ENCODE measurements at regions not wholly inside any gene's neighbourhood (a gene's known extent, or its start where the extent isn't known, plus 50 kb on each side); places are given as distances from the start of the nearest gene placed in this dataset.

GRCh38 chr13:100853434-100853833 is 178.8 kb upstream of the TMTC4 start:
- H3K27ac Mint-ChIP-seq, result no peak overlapping the region
- no peaks in the 10 kb centered on the region for H3K4me1 Mint-ChIP-seq
- no peak overlapping the region for H3K4me3 Mint-ChIP-seq
- H3K9me3 Mint-ChIP-seq, result peaks cover 2% of the 10 kb centered on the region
- no peaks in the 10 kb centered on the region for H3K27me3 Mint-ChIP-seq
- no peak for DNase-seq
- no peaks in the 10 kb centered on the region for H3K36me3 Mint-ChIP-seq

DNA sequence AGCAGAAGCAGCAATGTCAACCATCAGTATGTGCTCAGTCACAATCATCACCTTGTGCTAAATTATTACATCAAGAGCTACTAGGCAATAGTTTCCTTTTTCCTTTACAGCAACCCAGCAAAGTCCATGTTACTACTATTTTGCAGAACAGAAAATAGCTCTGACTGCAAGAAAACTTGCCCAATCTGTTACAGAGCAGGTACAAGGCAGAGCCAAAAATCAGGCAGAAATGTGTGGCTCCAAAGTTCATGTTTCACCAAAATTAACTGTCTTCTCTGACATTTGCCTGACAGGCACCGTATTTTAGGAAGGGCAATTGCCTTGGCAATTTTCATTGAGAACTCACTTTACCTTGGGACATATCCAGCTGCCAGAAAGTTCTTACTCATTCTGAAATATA is 177.6 kb upstream of the TMTC4 start:
- DNase-seq, result no peak
- H3K4me3 Mint-ChIP-seq, result no peak overlapping the region
- H3K4me1 Mint-ChIP-seq, result no peaks in the 10 kb centered on the region
- H3K9me3 Mint-ChIP-seq, result peaks cover 2% of the 10 kb centered on the region
- H3K27ac Mint-ChIP-seq, result no peak overlapping the region
- no peaks in the 10 kb centered on the region for H3K36me3 Mint-ChIP-seq
- no peaks in the 10 kb centered on the region for H3K27me3 Mint-ChIP-seq

DNA sequence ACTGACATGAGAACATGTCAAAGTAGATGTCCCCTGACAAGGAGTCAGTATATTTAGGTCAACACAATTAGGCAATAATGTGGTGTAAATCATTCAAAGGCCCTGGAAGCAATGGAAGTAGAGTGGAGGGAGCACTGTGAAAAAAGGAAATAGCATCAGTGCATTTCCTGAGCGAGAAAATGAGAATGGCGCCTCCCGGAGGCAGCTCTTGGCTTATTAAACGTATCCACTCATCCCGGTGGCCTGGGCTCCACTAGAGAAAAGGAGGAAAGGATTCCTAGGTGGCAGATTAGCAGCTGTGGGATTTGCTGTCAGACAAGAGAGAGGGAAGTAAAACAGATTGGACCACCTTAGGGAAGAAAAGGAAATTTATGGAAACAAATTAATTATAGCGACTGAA is 173.7 kb upstream of the TMTC4 start:
- DNase-seq, result no peak
- H3K9me3 Mint-ChIP-seq, result peaks cover 2% of the 10 kb centered on the region
- H3K27me3 Mint-ChIP-seq, result peaks cover 2% of the 10 kb centered on the region
- H3K4me3 Mint-ChIP-seq, result no peak overlapping the region
- no peaks in the 10 kb centered on the region for H3K4me1 Mint-ChIP-seq
- H3K27ac Mint-ChIP-seq, result no peak overlapping the region
- no peaks in the 10 kb centered on the region for H3K36me3 Mint-ChIP-seq

DNA sequence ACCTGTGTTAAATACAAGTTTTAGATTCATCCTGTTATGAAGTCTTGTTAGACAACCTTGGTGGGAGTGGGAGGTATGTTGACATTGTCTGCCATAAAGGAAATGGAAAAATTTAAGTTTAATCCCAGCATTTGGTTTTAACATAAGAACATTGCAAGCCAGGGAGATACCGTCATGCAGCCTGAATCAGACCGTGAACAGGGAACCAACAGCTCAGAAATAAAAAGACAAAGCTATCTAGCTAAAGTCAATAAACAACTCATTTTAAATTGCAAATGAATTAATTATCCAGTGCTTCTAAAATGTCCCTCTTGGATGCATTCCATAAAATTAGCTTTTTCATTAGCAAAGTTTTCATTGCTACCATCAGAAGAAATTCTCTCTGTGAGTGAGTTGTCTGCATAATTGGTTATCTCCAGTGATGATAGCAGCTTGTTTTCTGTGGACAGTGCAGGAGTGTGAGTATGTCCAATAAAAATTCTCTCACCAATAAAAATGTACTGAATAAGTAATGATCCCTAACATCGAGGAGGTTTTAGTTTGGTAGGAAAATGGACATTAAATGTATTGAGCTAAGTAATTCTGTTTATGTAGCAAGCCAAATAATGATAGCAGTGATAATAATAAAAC is 170.6 kb upstream of the TMTC4 start:
- H3K27me3 Mint-ChIP-seq, result peaks cover 5% of the 10 kb centered on the region
- H3K27ac Mint-ChIP-seq, result no peak overlapping the region
- no peak overlapping the region for H3K4me3 Mint-ChIP-seq
- no peak for DNase-seq
- no peaks in the 10 kb centered on the region for H3K36me3 Mint-ChIP-seq
- H3K4me1 Mint-ChIP-seq, result no peaks in the 10 kb centered on the region
- H3K9me3 Mint-ChIP-seq, result peaks cover 2% of the 10 kb centered on the region

DNA sequence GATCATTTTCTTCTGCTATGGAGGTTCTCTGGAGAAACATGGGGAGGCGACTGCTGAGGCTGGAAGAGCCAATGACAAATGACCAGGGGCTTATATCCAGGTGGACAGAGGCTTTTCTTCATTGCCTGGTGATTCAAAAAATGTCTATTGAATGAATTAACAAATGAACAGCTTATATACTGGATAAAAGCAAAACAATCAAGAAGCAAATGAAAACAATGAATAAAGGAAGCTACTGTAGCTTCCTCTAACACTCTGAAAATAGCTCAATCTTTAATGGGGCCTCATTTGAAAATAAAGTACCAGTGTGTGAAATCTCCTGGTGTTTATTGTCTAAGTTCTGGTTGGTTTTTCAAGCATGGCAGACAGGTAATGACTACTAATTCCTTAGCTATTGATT is 167.5 kb upstream of the TMTC4 start:
- no peaks in the 10 kb centered on the region for H3K36me3 Mint-ChIP-seq
- no peak overlapping the region for H3K4me3 Mint-ChIP-seq
- no peaks in the 10 kb centered on the region for H3K9me3 Mint-ChIP-seq
- peaks cover 5% of the 10 kb centered on the region for H3K27me3 Mint-ChIP-seq
- no peak for DNase-seq
- no peaks in the 10 kb centered on the region for H3K4me1 Mint-ChIP-seq
- no peak overlapping the region for H3K27ac Mint-ChIP-seq

- Mint-ChIP-seq H3K27ac (no peak overlapping the region), H3K4me3 (no peak overlapping the region), H3K9me3 (no peaks in the 10 kb centered on the region), H3K4me1 (no peaks in the 10 kb centered on the region), H3K27me3 (peaks cover 4% of the 10 kb centered on the region), H3K36me3 (no peaks in the 10 kb centered on the region)
- no peak for DNase-seq
These were observed 163.8 kb upstream of the TMTC4 start for GRCh38 chr13:100838387-100838786.

GRCh38 chr13:100837631-100838030 is 163.0 kb upstream of the TMTC4 start:
- no peak for DNase-seq
- no peaks in the 10 kb centered on the region for H3K36me3 Mint-ChIP-seq
- H3K9me3 Mint-ChIP-seq, result no peaks in the 10 kb centered on the region
- H3K4me3 Mint-ChIP-seq, result no peak overlapping the region
- H3K27me3 Mint-ChIP-seq, result no peaks in the 10 kb centered on the region
- H3K27ac Mint-ChIP-seq, result no peak overlapping the region
- no peaks in the 10 kb centered on the region for H3K4me1 Mint-ChIP-seq

GRCh38 chr13:100836711-100837110 is 162.1 kb upstream of the TMTC4 start:
- Mint-ChIP-seq H3K27me3 (no peaks in the 10 kb centered on the region), H3K36me3 (no peaks in the 10 kb centered on the region), H3K27ac (no peak overlapping the region), H3K4me3 (no peak overlapping the region), H3K9me3 (peaks cover 3% of the 10 kb centered on the region), H3K4me1 (no peaks in the 10 kb centered on the region)
- no peak for DNase-seq

DNA sequence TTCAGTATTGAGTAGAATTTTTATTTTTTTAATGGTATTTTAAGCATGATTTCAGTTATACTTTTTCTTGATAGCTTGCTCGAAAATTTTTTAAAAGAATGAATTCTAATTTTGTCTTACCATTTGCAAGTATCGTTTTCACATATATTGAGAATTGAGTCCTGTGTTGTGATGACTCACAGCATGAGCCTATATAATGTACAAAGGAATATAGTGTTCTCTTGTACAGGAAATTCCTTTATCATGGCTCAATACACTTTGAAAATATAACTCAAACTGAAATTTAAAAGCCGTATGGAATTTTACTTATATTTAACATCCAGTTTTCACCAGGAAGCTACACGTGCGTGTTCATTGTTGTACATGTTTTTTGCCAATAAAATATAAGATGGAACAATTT is 161.1 kb upstream of the TMTC4 start:
- Mint-ChIP-seq H3K27me3 (no peaks in the 10 kb centered on the region), H3K9me3 (peaks cover 3% of the 10 kb centered on the region), H3K4me1 (no peaks in the 10 kb centered on the region), H3K27ac (no peak overlapping the region), H3K36me3 (no peaks in the 10 kb centered on the region), H3K4me3 (no peak overlapping the region)
- DNase-seq, result no peak

DNA sequence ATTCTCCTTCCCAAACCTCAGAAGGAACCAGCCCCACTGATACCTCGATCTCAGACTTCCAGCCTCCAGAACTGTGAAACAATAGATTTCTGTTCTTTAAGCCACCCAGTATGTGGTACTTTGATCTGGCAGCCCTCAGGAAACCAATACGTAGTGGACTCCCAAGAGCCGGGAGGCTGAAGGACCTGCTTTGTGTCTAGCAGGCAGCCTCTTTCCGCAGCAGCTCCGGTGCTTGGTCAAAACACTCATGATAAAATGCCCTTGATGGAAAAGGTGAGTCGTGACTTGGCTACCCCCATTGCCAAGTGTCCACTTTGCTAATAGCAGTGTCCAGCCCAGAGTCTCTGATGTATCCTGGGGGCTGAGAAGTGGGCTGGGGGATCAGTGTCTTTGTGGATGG is 158.8 kb upstream of the TMTC4 start:
- H3K4me1 Mint-ChIP-seq, result no peaks in the 10 kb centered on the region
- no peaks in the 10 kb centered on the region for H3K36me3 Mint-ChIP-seq
- no peak for DNase-seq
- peaks cover 7% of the 10 kb centered on the region for H3K27me3 Mint-ChIP-seq
- H3K9me3 Mint-ChIP-seq, result peaks cover 4% of the 10 kb centered on the region
- H3K4me3 Mint-ChIP-seq, result no peak overlapping the region
- H3K27ac Mint-ChIP-seq, result no peak overlapping the region

DNA sequence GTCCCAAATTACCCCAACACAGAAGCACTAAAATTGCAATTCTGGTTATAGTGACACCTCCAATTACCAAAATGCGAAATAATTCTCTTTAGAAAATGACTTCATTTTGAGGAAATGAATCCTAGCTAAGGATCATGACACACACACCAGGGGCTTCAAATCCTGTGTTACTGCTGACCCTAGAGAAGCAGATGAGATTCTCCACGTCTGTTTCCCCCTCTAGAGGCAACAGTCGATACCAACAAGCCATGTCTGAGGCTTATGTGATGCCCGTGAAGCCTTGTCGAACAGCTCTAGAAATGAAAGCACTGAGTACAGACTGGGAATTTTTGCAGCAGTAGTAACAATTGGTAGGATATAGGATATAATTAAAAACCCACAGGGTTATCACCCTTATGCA is 153.6 kb upstream of the TMTC4 start:
- peaks cover 9% of the 10 kb centered on the region for H3K27me3 Mint-ChIP-seq
- peaks cover 4% of the 10 kb centered on the region for H3K9me3 Mint-ChIP-seq
- no peak overlapping the region for H3K27ac Mint-ChIP-seq
- H3K4me1 Mint-ChIP-seq, result no peaks in the 10 kb centered on the region
- H3K36me3 Mint-ChIP-seq, result no peaks in the 10 kb centered on the region
- no peak for DNase-seq
- no peak overlapping the region for H3K4me3 Mint-ChIP-seq

- H3K4me1 Mint-ChIP-seq, result no peaks in the 10 kb centered on the region
- no peak overlapping the region for H3K4me3 Mint-ChIP-seq
- H3K27ac Mint-ChIP-seq, result no peak overlapping the region
- peaks cover 11% of the 10 kb centered on the region for H3K27me3 Mint-ChIP-seq
- peaks cover 4% of the 10 kb centered on the region for H3K9me3 Mint-ChIP-seq
- no peaks in the 10 kb centered on the region for H3K36me3 Mint-ChIP-seq
- DNase-seq, result no peak
These were observed 153.0 kb upstream of the TMTC4 start for GRCh38 chr13:100827489-100828176.

DNA sequence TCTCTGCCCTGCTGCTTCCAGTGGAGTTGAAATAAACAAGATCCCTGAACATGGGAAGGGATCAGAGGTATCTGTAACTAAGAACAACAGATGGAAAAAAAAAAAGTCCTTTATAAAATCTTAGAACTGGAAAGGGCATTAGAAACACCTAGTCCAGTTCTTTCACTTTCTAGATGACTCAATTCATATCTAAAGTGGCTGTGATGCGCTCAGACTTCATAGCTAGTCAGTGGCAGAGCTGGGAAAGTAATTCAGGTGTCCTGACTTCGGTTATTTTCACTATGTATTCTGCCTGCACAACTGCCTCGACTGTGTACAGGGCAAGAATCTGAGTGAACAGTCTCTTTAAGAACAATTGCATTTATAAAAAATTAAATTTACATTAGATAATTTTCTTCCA is 151.8 kb upstream of the TMTC4 start:
- peaks cover 2% of the 10 kb centered on the region for H3K9me3 Mint-ChIP-seq
- H3K36me3 Mint-ChIP-seq, result no peaks in the 10 kb centered on the region
- DNase-seq, result no peak
- no peak overlapping the region for H3K27ac Mint-ChIP-seq
- H3K27me3 Mint-ChIP-seq, result peaks cover 16% of the 10 kb centered on the region
- H3K4me3 Mint-ChIP-seq, result no peak overlapping the region
- no peaks in the 10 kb centered on the region for H3K4me1 Mint-ChIP-seq

- no peak overlapping the region for H3K4me3 Mint-ChIP-seq
- H3K36me3 Mint-ChIP-seq, result no peaks in the 10 kb centered on the region
- H3K9me3 Mint-ChIP-seq, result peaks cover 2% of the 10 kb centered on the region
- no peak overlapping the region for H3K27ac Mint-ChIP-seq
- peaks cover 16% of the 10 kb centered on the region for H3K27me3 Mint-ChIP-seq
- DNase-seq, result no peak
- no peaks in the 10 kb centered on the region for H3K4me1 Mint-ChIP-seq
These were observed 151.0 kb upstream of the TMTC4 start for GRCh38 chr13:100825557-100825956.

DNA sequence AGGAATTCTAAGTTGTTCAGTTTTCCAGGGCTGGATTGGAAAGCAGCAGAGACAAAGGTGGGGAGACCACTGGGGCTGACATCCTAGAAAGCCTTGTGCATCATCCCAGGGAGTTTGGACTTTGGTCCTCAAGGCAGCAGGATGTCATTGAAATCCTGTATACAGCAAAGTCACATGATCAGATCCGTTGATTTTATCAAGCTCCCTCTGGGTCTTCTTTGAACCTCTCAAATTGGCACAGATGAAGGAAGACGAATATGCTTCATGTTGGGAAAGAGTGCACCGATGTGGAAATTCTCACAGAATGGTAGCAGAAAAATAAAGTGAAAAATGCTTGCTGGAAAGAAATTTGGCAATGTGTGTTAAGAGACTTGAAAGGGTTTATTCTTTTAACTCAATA is 149.8 kb upstream of the TMTC4 start:
- Mint-ChIP-seq H3K4me1 (no peaks in the 10 kb centered on the region), H3K36me3 (no peaks in the 10 kb centered on the region), H3K9me3 (peaks cover 2% of the 10 kb centered on the region), H3K27me3 (peaks cover 18% of the 10 kb centered on the region), H3K27ac (no peak overlapping the region), H3K4me3 (no peak overlapping the region)
- no peak for DNase-seq

DNA sequence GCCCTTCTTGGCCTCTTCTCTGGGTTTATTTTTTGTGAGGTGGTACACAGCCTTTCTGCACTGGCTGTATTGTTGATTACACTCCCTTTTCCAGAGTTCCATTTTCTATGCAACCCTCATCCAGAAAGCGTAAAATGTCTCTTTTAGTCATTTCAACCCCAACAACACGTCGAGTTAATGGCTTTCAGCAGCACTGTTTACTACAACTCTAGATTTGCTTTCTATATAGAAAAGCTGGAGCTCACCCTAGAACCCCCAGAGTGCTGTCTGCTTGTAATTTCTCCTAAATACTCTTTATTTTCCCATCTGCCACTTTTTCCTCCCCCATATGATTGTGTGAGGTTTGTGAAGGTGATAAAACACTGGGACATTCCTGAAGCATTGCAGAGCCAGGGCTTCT is 148.9 kb upstream of the TMTC4 start:
- Mint-ChIP-seq H3K27ac (no peak overlapping the region), H3K4me1 (no peaks in the 10 kb centered on the region), H3K36me3 (no peaks in the 10 kb centered on the region)

More for the DNA sequence above, 148.9 kb upstream of the TMTC4 start:
- Mint-ChIP-seq H3K9me3 (no peaks in the 10 kb centered on the region), H3K4me3 (no peak overlapping the region), H3K27me3 (peaks cover 15% of the 10 kb centered on the region)
- no peak for DNase-seq
